Heart right ventricle (tissue), 16 donors: ENCODE measurements at regions not wholly inside any gene's neighbourhood (a gene's known extent, or its start where the extent isn't known, plus 50 kb on each side); places are given as distances from the start of the nearest gene placed in this dataset.

Source experiments
- ATAC-seq, 8 donors: fragments of 200-7000 bp; cut with Tn5 transposase; one replicate each; pipeline ENCODE4 v1.9.1; 2020; ENCODE audit warnings: mild to moderate bottlenecking in 8 of 8, moderate library complexity in 8 of 8, moderate number of reproducible peaks in 1 of 8
- DNase-seq, 2 donors: peaks; one replicate each; pipeline ENCODE4 v3.0.0-alpha.2; 2020
- H3K27ac ChIP-seq, 10 donors: fragments of 200-600 bp; sonication (generic) in 2 of 10; one replicate each; pipeline versions ENCODE4 v1.5.0 to v1.8.0; 2020 to 2022; ENCODE audit warnings: mild to moderate bottlenecking in 3 of 10
- H3K27me3 ChIP-seq, 7 donors: fragments of 200-600 bp; one replicate each; pipeline ENCODE4 v1.8.0; 2021 to 2022; ENCODE audit warnings: mild to moderate bottlenecking in 2 of 7
- H3K36me3 ChIP-seq, 9 donors: fragments of 200-600 bp; sonication (generic) in 1 of 9; one replicate each; pipeline versions ENCODE4 v1.5.0 to v1.8.0; 2020 to 2022; ENCODE audit warnings: mild to moderate bottlenecking in 2 of 9
- H3K4me1 ChIP-seq, 9 donors: fragments of 200-600 bp; sonication (generic) in 1 of 9; one replicate each; pipeline versions ENCODE4 v1.5.0 to v1.8.0; 2020 to 2022; ENCODE audit warnings: mild to moderate bottlenecking in 4 of 9
- H3K4me3 ChIP-seq, 10 donors: fragments of 200-600 bp; sonication (generic) in 2 of 10; one replicate each; pipeline versions ENCODE4 v1.5.0 to v1.8.0; 2020 to 2022; ENCODE audit warnings: mild to moderate bottlenecking in 7 of 10, moderate library complexity in 2 of 10
- H3K9me3 ChIP-seq, 11 donors: fragments of 200-600 bp in 10 of 11; sonication (generic) in 2 of 11; one replicate each; pipeline versions ENCODE4 v1.5.0 to v1.8.0; 2013 to 2022; ENCODE audit warnings: mild to moderate bottlenecking in 2 of 11, control low read depth in 1 of 11, moderate library complexity in 1 of 11
- WGBS, 2 donors: extraction: QIAGEN DNeasy Blood & Tissue Kit; methylation state at CpG; one replicate each; pipeline ENCODE4 v1.1.7; 2013; ENCODE audit warnings: inconsistent platforms in 1 of 2; 5-methylcytosine and 5-hydroxymethylcytosine counted together
- intact Hi-C, 10 donors: fragments of 100-400 bp; cut with DNase I; formaldehyde crosslinking; loops; one replicate each; pipeline versions ENCODE4 v1.11.1 to v1.14.2; 2022
- TF ChIP-seq, protein P1 (sequence below), 9 donors: fragments of 200-600 bp; sonication (generic) in 2 of 9; IDR thresholded peaks; one replicate each; pipeline versions ENCODE4 v1.5.0 to v1.8.0; 2021 to 2022; ENCODE audit warnings: antibody characterized with exemption in 9 of 9, mild to moderate bottlenecking in 5 of 9, moderate library complexity in 1 of 9
- donor health status: Arrhythmogenic right ventricular cardiomyopathy.
- donor health status: ischemic (EF 13 %, LVEDD 7.1; RV severe dilation, severe dysfunction).
- donor health status: healthy with polysubstance abuse.
- donor health status: DM: no; HTN: yes; CAD: no.
- donor health status: DM: no; HTN: no; CAD: no.
- donor health status: ischemic (EF 25% LVEDD 6.9; RV normal size, moderate dysfunction).
- donor health status: ischemic (EF 25% LVEDD 5.7; RV mildly dilated, moderate dysfunction).
- donor health status: healthy.
- donor health status: DM: yes; HTN: yes; CAD: no.
- donor health status: Ischemic cardiomyopathy.
- donor health status: ischemic (EF 35%, LVEDD 5.7; RV mildly dilated, moderate dysfunction).
- donor health status: nonischemic (EF 11% LVEDD 7.7; RV severe dilation, severe dysfunction).
- donor health status: DM: yes; HTN: yes; CAD: no.
- donor health status: PGD.
- donor health status: ischemic (EF 29% LVEDD 5.4; RV normal size, mild dysfunction).
- donor health status: nonischemic (EF 23%, LVEDD 6.1; RV moderate dilation, normal function).

DNA sequence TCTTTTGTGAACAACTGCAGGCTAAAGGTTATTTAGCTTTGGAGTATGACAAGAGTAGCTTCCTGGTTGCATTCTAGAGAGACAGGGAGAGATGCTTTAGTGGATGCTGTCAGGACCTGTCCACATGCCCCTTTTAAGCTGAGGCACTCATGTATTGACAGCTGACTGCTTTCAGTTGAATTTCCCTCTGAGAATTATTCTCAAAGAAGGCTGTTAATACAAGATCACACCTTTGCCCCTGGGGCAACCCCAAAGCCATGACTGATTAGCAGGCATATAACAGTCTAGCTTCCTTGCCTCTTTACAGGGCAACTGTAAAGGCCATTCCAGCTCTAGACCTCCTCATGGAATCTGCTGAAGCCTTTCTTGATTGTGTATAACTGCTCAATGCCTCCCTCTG is 117.6 kb upstream of the ATP10B start:
- H3K27me3 ChIP-seq: peaks cover 0 to 18% (median 0%) of the 10 kb centered on the region in 7 donors
- no peaks in the 10 kb centered on the region for H3K36me3 ChIP-seq
- H3K27ac ChIP-seq: no peak overlapping the region
- no peak for ATAC-seq
- DNase-seq: no peak
- H3K4me3 ChIP-seq: no peak overlapping the region
- intact Hi-C loops: no loop called here
- no peaks in the 10 kb centered on the region for H3K4me1 ChIP-seq
- H3K9me3 ChIP-seq: no peaks in the 10 kb centered on the region
- TF ChIP-seq, protein P1, sequence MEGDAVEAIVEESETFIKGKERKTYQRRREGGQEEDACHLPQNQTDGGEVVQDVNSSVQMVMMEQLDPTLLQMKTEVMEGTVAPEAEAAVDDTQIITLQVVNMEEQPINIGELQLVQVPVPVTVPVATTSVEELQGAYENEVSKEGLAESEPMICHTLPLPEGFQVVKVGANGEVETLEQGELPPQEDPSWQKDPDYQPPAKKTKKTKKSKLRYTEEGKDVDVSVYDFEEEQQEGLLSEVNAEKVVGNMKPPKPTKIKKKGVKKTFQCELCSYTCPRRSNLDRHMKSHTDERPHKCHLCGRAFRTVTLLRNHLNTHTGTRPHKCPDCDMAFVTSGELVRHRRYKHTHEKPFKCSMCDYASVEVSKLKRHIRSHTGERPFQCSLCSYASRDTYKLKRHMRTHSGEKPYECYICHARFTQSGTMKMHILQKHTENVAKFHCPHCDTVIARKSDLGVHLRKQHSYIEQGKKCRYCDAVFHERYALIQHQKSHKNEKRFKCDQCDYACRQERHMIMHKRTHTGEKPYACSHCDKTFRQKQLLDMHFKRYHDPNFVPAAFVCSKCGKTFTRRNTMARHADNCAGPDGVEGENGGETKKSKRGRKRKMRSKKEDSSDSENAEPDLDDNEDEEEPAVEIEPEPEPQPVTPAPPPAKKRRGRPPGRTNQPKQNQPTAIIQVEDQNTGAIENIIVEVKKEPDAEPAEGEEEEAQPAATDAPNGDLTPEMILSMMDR (IDR thresholded peaks at IDR 0.05): no peak

DNA sequence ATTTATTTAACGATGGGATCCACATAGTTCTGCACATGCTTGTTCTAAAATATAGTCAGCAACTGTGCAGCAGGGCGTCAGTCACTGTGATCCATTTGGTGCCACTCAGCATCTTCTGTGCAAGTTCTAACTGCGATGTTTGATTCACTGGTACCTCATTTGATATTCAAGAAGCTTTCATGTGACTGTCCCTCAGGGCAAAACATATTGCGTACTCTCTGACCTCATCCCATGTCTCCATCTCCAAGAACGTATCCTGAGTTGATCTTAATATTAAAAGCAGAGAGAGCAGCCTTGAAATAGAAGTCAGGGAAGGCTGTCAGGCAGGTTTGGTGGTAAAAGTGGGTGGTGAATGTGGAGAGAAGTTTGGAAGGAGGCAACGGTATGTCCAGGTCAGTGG is 116.5 kb upstream of the ATP10B start:
- intact Hi-C loops: no loop called here
- 80 to 81% methylated on average over 6 of the region's 6 CpGs for WGBS, 2 donors
- no peaks in the 10 kb centered on the region for H3K9me3 ChIP-seq
- peaks cover 0 to 17% (median 0%) of the 10 kb centered on the region in 7 donors for H3K27me3 ChIP-seq
- H3K4me1 ChIP-seq: no peaks in the 10 kb centered on the region
- no peak overlapping the region for H3K4me3 ChIP-seq
- no peak for DNase-seq
- no peak overlapping the region for H3K27ac ChIP-seq
- TF ChIP-seq, protein P1 (IDR thresholded peaks at IDR 0.05): no peak
- H3K36me3 ChIP-seq: no peaks in the 10 kb centered on the region
- ATAC-seq: no peak

DNA sequence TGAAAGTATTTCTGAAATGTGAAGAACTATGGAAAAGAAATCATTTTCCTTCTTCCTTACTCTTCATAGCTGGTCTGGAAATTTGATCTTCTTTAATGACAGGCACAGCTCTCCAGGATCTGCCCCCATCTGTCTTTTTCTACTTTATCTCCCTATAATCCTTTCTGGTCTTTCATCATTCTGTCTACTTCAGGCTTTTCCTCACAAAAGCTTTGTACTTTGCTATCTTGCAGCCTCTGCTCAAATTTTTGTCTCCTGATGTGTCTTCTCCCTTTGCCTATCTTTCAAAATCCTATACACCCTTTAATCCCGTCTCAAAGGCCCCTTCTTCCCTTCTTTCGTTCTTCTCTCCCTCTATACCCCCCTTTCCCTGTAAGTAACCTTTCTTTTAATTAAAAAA is 114.9 kb upstream of the ATP10B start:
- no peak for ATAC-seq
- 42 to 66% methylated on average over 2 of the region's 2 CpGs for WGBS, 2 donors
- no peaks in the 10 kb centered on the region for H3K9me3 ChIP-seq
- no peaks in the 10 kb centered on the region for H3K4me1 ChIP-seq
- TF ChIP-seq, protein P1 (IDR thresholded peaks at IDR 0.05): no peak
- H3K36me3 ChIP-seq: no peaks in the 10 kb centered on the region
- H3K4me3 ChIP-seq: no peak overlapping the region
- H3K27ac ChIP-seq: no peak overlapping the region
- peaks cover 0 to 17% (median 0%) of the 10 kb centered on the region in 7 donors for H3K27me3 ChIP-seq
- intact Hi-C loops: no loop called here
- DNase-seq: no peak

DNA sequence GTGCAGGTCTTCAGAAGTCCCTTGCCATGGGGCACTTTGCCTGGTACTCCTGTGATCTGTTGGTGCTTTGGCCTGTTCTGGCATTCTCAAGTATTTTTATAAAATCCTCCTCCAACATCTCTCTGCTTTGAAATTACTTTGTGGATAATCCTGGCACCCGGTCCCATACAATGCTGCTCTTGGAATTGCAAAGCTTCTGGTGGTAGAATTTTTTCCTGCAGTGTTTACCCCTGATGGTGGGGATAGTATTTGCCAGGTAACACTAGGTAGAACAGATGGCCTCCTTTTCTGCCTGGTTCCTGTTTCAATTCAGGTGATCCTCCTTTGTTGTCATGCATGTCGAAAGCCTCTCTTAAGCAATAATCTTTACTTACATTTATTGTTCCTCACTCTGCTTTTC is 109.8 kb upstream of the ATP10B start:
- TF ChIP-seq, protein P1 (IDR thresholded peaks at IDR 0.05): no peak
- H3K36me3 ChIP-seq: no peaks in the 10 kb centered on the region
- DNase-seq: no peak
- ATAC-seq: no peak
- WGBS, 2 donors: 80 to 89% methylated on average over 2 of the region's 2 CpGs
- H3K9me3 ChIP-seq: no peaks in the 10 kb centered on the region
- H3K4me1 ChIP-seq: no peaks in the 10 kb centered on the region
- no peak overlapping the region for H3K4me3 ChIP-seq
- no peak overlapping the region for H3K27ac ChIP-seq
- peaks cover 0 to 6% (median 0%) of the 10 kb centered on the region in 7 donors for H3K27me3 ChIP-seq
- intact Hi-C loops: no loop called here

DNA sequence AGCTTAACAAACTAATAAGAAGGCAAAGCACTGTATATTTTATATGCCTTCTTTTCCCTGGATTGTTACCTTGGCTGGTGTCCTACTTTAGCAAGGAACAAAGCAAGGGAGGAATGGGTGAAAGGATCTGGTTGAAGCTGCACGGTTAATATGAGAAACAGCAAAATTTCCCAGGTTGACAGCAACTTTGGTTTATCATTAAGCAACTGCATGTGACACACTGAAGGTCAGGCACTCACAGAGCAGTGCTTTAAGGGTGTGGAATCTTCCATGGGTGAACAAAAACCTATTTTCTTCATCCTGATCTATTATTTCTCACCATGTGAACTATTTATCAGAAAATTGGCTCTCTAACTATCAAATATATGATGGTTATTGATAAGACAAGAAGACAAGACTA is 109.0 kb upstream of the ATP10B start:
- no peaks in the 10 kb centered on the region for H3K4me1 ChIP-seq
- no peaks in the 10 kb centered on the region for H3K36me3 ChIP-seq
- DNase-seq (no peak), ATAC-seq (no peak)
- H3K4me3 ChIP-seq: no peak overlapping the region
- no peaks in the 10 kb centered on the region for H3K9me3 ChIP-seq
- intact Hi-C loops: no loop called here
- WGBS, 2 donors: 56 to 66% methylated on average over 1 of the region's 1 CpG
- H3K27me3 ChIP-seq: peaks cover 0 to 6% (median 0%) of the 10 kb centered on the region in 7 donors
- H3K27ac ChIP-seq: no peak overlapping the region
- TF ChIP-seq, protein P1 (IDR thresholded peaks at IDR 0.05): no peak
